ENCODE measurements at regions not wholly inside any gene's neighbourhood (a gene's known extent, or its start where the extent isn't known, plus 50 kb on each side); places are given as distances from the start of the nearest gene placed in this dataset.
"Not testable (repeated sequence)": the region's sequence is repeated elsewhere in the genome, so short reads cannot be mapped to it uniquely, and the experiment has no call there.

GRCh38 chr15:36403351-36403750 is 176.1 kb upstream of the CDIN1 start:
- no peak for DNase-seq (ENCODE audit: low spot score)

- DNase-seq (ENCODE audit: low spot score), result peak; percentile 64
These were observed 173.1 kb upstream of the CDIN1 start for GRCh38 chr15:36406366-36406765.

GRCh38 chr15:36406911-36407310 is 172.5 kb upstream of the CDIN1 start:
- DNase-seq (ENCODE audit: low spot score), result no peak

GRCh38 chr15:36407647-36408046 is 171.8 kb upstream of the CDIN1 start:
- no peak for DNase-seq (ENCODE audit: low spot score)

GRCh38 chr15:36409819-36410218 is 169.6 kb upstream of the CDIN1 start:
- no peak for DNase-seq (ENCODE audit: low spot score)

GRCh38 chr15:36414670-36415069 is 164.8 kb upstream of the CDIN1 start:
- DNase-seq (ENCODE audit: low spot score), result no peak

GRCh38 chr15:36415643-36416042 is 163.8 kb upstream of the CDIN1 start:
- DNase-seq (ENCODE audit: low spot score), result no peak

GRCh38 chr15:36422631-36423030 is 156.8 kb upstream of the CDIN1 start:
- DNase-seq (ENCODE audit: low spot score), result no peak

GRCh38 chr15:36426691-36427090 is 152.7 kb upstream of the CDIN1 start:
- DNase-seq (ENCODE audit: low spot score), result no peak

- DNase-seq (ENCODE audit: low spot score), result no peak
These were observed 151.2 kb upstream of the CDIN1 start for GRCh38 chr15:36428102-36428845.

- no peak for DNase-seq (ENCODE audit: low spot score)
These were observed 149.7 kb upstream of the CDIN1 start for GRCh38 chr15:36429707-36430106.

GRCh38 chr15:36430280-36430679 is 149.1 kb upstream of the CDIN1 start:
- no peak for DNase-seq (ENCODE audit: low spot score)

- no peak for DNase-seq (ENCODE audit: low spot score)
These were observed 148.6 kb upstream of the CDIN1 start for GRCh38 chr15:36430726-36431265.

GRCh38 chr15:36432161-36432560 is 147.3 kb upstream of the CDIN1 start:
- no peak for DNase-seq (ENCODE audit: low spot score)

- DNase-seq (ENCODE audit: low spot score), result no peak
These were observed 145.2 kb upstream of the CDIN1 start for GRCh38 chr15:36434177-36434576.

- DNase-seq (ENCODE audit: low spot score), result no peak
These were observed 140.9 kb upstream of the CDIN1 start for GRCh38 chr15:36438499-36438898.

GRCh38 chr15:36447373-36447772 is 132.1 kb upstream of the CDIN1 start:
- DNase-seq (ENCODE audit: low spot score), result no peak

GRCh38 chr15:36448418-36448817 is 131.0 kb upstream of the CDIN1 start:
- DNase-seq (ENCODE audit: low spot score), result no peak

- DNase-seq (ENCODE audit: low spot score), result no peak
These were observed 130.3 kb upstream of the CDIN1 start for GRCh38 chr15:36449084-36449661.

- DNase-seq (ENCODE audit: low spot score), result no peak
These were observed 129.7 kb upstream of the CDIN1 start for GRCh38 chr15:36449662-36450145.

GRCh38 chr15:36454244-36454643 is 125.2 kb upstream of the CDIN1 start:
- not testable (repeated sequence) for DNase-seq (ENCODE audit: low spot score)

GRCh38 chr15:36458411-36458810 is 121.0 kb upstream of the CDIN1 start:
- DNase-seq (ENCODE audit: low spot score), result no peak

GRCh38 chr15:36465304-36465703 is 114.1 kb upstream of the CDIN1 start:
- DNase-seq (ENCODE audit: low spot score), result no peak
